Nephron (organoid): ENCODE measurements at regions not wholly inside any gene's neighbourhood (a gene's known extent, or its start where the extent isn't known, plus 50 kb on each side); places are given as distances from the start of the nearest gene placed in this dataset.

ENCODE experiments used
- H3K27ac Mint-ChIP-seq, 3 experiments: 2 replicates each; pipeline ENCODE4 v1.8.0; 2020; ENCODE audit warnings: mixed read lengths in 3 of 3, mild to moderate bottlenecking in 2 of 3, moderate library complexity in 1 of 3
- H3K27me3 Mint-ChIP-seq: 2 replicates; pipeline ENCODE4 v1.8.0; 2021; ENCODE audit warnings: low read depth, mild to moderate bottlenecking, moderate library complexity, mixed read lengths
- H3K36me3 Mint-ChIP-seq: 2 replicates; pipeline ENCODE4 v1.8.0; 2020; ENCODE audit warnings: low read depth, mixed read lengths
- H3K4me1 Mint-ChIP-seq: 2 replicates; pipeline ENCODE4 v1.8.0; 2020; ENCODE audit warnings: mixed read lengths
- H3K4me3 Mint-ChIP-seq, 3 experiments: 2 replicates each; pipeline ENCODE4 v1.8.0; 2020; ENCODE audit warnings: mild to moderate bottlenecking in 3 of 3, mixed read lengths in 3 of 3, moderate library complexity in 2 of 3
- H3K9me3 Mint-ChIP-seq: 2 replicates; pipeline ENCODE4 v1.8.0; 2020; ENCODE audit warnings: mixed read lengths
- TF ChIP-seq, protein P1 (sequence below), 3 experiments: fragments of 200-600 bp; sonication (generic); IDR thresholded peaks; one replicate each; pipeline ENCODE4 v1.5.0; 2021; ENCODE audit warnings: antibody characterized with exemption in 3 of 3; ENCODE audit not compliant: unreplicated experiment in 3 of 3

DNA sequence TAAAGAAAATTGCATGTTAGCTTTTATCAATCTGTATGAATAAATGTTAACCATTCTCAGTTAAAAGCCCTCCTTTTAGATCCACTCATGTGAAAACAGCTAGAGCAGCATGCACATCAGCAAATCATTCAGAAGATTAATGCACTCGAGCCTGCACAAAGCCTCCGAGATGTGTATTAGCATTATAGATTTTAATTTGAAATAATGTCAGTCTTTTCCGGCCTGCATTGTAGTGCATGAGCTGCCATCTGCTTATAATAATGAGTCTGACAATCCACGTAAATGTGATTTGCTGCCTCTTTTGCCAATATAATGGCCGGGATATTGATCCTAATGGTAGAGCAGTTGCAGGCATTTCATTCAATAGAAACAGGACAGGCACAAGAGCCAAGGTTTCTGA lies 585.1 kb downstream of the IRX1 start:
- H3K4me1 Mint-ChIP-seq: no peaks in the 10 kb centered on the region
- TF ChIP-seq, protein P1, sequence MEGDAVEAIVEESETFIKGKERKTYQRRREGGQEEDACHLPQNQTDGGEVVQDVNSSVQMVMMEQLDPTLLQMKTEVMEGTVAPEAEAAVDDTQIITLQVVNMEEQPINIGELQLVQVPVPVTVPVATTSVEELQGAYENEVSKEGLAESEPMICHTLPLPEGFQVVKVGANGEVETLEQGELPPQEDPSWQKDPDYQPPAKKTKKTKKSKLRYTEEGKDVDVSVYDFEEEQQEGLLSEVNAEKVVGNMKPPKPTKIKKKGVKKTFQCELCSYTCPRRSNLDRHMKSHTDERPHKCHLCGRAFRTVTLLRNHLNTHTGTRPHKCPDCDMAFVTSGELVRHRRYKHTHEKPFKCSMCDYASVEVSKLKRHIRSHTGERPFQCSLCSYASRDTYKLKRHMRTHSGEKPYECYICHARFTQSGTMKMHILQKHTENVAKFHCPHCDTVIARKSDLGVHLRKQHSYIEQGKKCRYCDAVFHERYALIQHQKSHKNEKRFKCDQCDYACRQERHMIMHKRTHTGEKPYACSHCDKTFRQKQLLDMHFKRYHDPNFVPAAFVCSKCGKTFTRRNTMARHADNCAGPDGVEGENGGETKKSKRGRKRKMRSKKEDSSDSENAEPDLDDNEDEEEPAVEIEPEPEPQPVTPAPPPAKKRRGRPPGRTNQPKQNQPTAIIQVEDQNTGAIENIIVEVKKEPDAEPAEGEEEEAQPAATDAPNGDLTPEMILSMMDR (IDR thresholded peaks at IDR 0.05; ENCODE audit: unreplicated experiment in 3 of 3): no peak
- no peaks in the 10 kb centered on the region for H3K36me3 Mint-ChIP-seq
- no peaks in the 10 kb centered on the region for H3K27me3 Mint-ChIP-seq
- peaks cover 20% of the 10 kb centered on the region for H3K9me3 Mint-ChIP-seq
- H3K4me3 Mint-ChIP-seq: no peak overlapping the region
- H3K27ac Mint-ChIP-seq: no peak overlapping the region

DNA sequence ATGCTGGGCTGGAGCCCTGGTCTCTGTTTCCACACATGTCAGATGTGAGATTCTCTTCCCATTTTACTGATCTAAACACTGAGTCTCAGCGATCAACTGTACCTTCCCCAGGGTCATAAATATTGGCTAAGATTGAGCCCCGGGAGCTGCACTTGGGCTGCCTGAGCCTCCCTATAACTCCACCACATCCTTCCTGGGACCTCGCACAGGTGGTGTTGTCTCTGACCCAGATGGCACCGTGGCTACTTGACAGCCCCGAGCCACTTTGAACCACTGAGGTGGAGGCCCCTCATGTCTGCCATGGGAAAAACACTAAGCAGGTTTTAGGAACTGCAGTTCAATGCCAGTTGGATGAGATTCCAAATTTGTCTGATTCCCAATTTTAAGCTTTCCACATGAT lies 586.5 kb downstream of the IRX1 start:
- Mint-ChIP-seq H3K27ac (no peak overlapping the region), H3K27me3 (peaks cover 6% of the 10 kb centered on the region), H3K4me1 (no peaks in the 10 kb centered on the region), H3K36me3 (no peaks in the 10 kb centered on the region), H3K9me3 (peaks cover 21% of the 10 kb centered on the region), H3K4me3 (no peak overlapping the region)
- TF ChIP-seq, protein P1 (IDR thresholded peaks at IDR 0.05; ENCODE audit: unreplicated experiment in 3 of 3): no peak

DNA sequence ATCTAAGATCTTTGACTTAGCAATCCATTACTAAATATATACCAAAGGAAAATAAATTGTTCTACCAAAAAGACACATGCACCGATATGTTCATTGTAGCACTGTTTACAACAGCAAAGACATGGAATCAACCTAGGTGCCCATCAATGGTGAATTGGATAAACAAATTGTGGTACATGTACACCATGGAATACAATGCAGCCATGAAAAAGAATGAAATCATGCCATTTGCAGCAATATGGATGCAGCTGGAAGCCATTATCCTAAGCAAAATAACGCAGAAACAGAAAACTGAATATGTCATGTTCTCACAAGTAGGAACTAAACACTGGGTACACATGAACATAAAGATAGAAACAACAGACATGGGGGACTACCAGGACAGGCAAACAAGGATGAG lies 589.5 kb downstream of the IRX1 start:
- H3K36me3 Mint-ChIP-seq: no peaks in the 10 kb centered on the region
- no peak overlapping the region for H3K4me3 Mint-ChIP-seq
- peaks cover 6% of the 10 kb centered on the region for H3K27me3 Mint-ChIP-seq
- TF ChIP-seq, protein P1 (IDR thresholded peaks at IDR 0.05; ENCODE audit: unreplicated experiment in 3 of 3): no peak
- H3K4me1 Mint-ChIP-seq: no peaks in the 10 kb centered on the region
- peaks cover 21% of the 10 kb centered on the region for H3K9me3 Mint-ChIP-seq
- H3K27ac Mint-ChIP-seq: no peak overlapping the region

DNA sequence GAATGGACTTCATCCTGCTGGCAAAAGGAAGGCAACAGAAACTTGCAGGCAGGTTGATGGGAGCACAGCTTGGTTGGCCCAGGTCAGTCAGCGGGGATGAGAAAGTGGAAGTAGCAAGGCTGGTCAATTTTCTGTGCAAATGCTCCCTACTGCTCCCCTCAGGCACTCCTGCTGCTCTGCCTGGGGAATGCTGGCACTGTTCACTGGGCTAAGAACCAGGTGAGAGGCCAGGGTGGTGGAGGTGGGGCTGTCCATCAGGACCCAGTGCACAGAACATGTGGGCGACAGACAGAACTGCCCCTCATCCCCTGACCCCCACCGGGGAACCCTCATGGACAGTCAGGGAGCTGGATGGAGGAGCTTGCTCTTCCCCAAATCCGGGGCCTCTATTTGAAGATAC lies 593.1 kb downstream of the IRX1 start:
- Mint-ChIP-seq H3K36me3 (no peaks in the 10 kb centered on the region), H3K9me3 (peaks cover 18% of the 10 kb centered on the region), H3K4me3 (no peak overlapping the region), H3K27ac (no peak overlapping the region), H3K27me3 (peaks cover 6% of the 10 kb centered on the region), H3K4me1 (no peaks in the 10 kb centered on the region)
- TF ChIP-seq, protein P1 (IDR thresholded peaks at IDR 0.05; ENCODE audit: unreplicated experiment in 3 of 3): no peak

DNA sequence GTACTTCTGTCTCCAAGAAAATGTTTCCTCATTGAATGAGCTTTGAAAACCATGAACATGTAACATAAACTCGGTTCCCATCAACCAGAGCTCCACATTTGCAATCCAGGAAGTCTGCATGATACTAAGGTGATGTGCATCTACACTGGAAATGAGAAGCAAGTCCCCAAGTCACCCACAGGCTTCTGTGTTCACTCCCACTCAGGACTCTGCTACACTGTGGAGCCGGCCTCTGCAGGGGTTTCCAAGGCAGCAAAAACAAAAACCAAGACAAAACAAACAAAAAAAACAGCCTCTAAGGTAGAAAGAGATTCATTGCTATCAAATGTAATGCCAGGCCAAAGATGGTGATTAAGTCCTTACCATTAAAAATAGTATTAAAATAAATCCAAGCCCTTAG lies 593.7 kb downstream of the IRX1 start:
- Mint-ChIP-seq H3K36me3 (no peaks in the 10 kb centered on the region), H3K4me1 (no peaks in the 10 kb centered on the region), H3K9me3 (peaks cover 15% of the 10 kb centered on the region), H3K27ac (no peak overlapping the region), H3K4me3 (no peak overlapping the region), H3K27me3 (peaks cover 6% of the 10 kb centered on the region)
- TF ChIP-seq, protein P1 (IDR thresholded peaks at IDR 0.05; ENCODE audit: unreplicated experiment in 3 of 3): no peak

DNA sequence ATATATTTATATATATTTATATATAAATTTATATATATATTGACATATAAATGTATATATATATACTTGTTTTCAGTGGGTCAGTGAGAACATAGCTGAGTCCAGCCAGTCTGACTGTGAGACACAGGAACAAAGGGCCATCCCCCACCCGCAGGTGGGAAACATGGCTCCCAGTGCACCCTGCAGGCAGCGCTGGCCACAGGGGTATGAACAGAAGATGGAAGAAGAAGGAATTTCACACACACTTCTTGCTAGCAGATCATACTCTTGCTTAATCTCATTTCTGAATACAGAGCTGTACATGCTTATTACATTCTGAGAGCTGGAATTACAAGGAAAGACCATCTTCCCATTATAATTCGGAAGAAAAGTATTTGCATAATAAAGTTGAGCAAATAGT lies 595.4 kb downstream of the IRX1 start:
- H3K36me3 Mint-ChIP-seq: no peaks in the 10 kb centered on the region
- peaks cover 3% of the 10 kb centered on the region for H3K9me3 Mint-ChIP-seq
- H3K27me3 Mint-ChIP-seq: peaks cover 3% of the 10 kb centered on the region
- H3K4me3 Mint-ChIP-seq: no peak overlapping the region
- H3K4me1 Mint-ChIP-seq: no peaks in the 10 kb centered on the region
- H3K27ac Mint-ChIP-seq: no peak overlapping the region
- TF ChIP-seq, protein P1 (IDR thresholded peaks at IDR 0.05; ENCODE audit: unreplicated experiment in 3 of 3): no peak
